ENCODE measurements at regions not wholly inside any gene's neighbourhood (a gene's known extent, or its start where the extent isn't known, plus 50 kb on each side); places are given as distances from the start of the nearest gene placed in this dataset.

DNA sequence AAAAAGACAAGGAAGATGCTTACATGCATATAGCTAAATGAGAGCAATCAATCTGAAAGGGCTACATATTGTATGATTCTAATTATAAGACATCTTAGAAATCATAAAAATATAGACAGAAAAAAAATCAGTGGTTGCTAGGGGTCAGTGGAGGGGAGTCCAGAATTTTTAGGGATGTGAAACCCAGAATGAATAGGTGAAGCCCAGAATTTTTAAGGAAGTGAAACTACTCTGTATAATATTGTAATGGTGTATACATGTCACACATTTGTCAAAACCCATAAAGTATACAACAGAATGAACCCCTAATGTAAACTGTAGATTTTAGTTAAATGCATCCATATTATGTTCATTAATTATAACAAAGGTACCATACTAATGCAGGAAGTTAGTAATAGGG lies 713.2 kb downstream of the FLRT2 start:
- H3K4me1 ChIP-seq (ENCODE audit: insufficient read depth, low read length, poor library complexity, severe bottlenecking) = no peaks in the 10 kb centered on the region
- H3K4me3 ChIP-seq (ENCODE audit: low read depth, low read length, poor library complexity, severe bottlenecking) = no peak overlapping the region
- POLR2A ChIA-PET (ENCODE audit: low non-redundant PET) = no interaction called here
- CTCF ChIA-PET = no interaction called here
- no TSS peak for BruUV-seq (replicated peaks)
- TF ChIP-seq EZH2 (IDR thresholded peaks at IDR 0.05; ENCODE audit: borderline replicate concordance, low read depth, low read length, poor library complexity, severe bottlenecking) = no peak
- TF ChIP-seq, protein P1, sequence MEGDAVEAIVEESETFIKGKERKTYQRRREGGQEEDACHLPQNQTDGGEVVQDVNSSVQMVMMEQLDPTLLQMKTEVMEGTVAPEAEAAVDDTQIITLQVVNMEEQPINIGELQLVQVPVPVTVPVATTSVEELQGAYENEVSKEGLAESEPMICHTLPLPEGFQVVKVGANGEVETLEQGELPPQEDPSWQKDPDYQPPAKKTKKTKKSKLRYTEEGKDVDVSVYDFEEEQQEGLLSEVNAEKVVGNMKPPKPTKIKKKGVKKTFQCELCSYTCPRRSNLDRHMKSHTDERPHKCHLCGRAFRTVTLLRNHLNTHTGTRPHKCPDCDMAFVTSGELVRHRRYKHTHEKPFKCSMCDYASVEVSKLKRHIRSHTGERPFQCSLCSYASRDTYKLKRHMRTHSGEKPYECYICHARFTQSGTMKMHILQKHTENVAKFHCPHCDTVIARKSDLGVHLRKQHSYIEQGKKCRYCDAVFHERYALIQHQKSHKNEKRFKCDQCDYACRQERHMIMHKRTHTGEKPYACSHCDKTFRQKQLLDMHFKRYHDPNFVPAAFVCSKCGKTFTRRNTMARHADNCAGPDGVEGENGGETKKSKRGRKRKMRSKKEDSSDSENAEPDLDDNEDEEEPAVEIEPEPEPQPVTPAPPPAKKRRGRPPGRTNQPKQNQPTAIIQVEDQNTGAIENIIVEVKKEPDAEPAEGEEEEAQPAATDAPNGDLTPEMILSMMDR (conservative IDR thresholded peaks at IDR 0.05; ENCODE audit: low read depth, low read length) = no peak
- intact Hi-C loops (cut with micrococcal nuclease; ENCODE audit: unreplicated experiment) = no loop called here
- H3K36me3 ChIP-seq (ENCODE audit: insufficient read depth, low read length, poor library complexity, severe bottlenecking) = no peaks in the 10 kb centered on the region
- H3K27me3 ChIP-seq (replicated peaks; ENCODE audit: insufficient read depth, low read depth, low read length, poor library complexity) = no peaks in the 10 kb centered on the region
- no peak for DNase-seq (ENCODE audit: low spot score)
- no peak overlapping the region for H3K27ac ChIP-seq (ENCODE audit: low read depth, low read length, poor library complexity, severe bottlenecking)
- H3K9me3 ChIP-seq (ENCODE audit: low read depth, low read length, poor library complexity, severe bottlenecking) = no peaks in the 10 kb centered on the region

DNA sequence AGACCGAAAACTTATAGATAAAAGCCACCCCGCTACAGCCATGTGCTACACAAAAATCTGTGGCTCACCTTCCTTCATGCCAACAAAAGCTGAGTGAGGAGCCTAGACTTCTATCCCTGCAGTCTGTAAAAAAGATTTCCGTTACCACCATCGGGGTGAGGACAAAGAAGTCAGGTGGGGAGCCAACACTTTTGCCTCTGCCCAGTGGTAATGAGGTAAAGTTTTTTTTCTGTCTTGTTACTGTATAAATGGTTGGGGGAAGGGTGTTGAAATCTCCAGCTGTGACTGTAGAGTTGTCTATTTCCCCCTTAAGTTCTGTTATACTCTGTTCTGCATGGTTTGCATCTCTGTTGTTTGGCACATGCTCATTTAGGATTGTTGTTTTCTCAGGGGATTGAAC lies 707.8 kb downstream of the FLRT2 start:
- peaks cover 10% of the 10 kb centered on the region for H3K9me3 ChIP-seq (ENCODE audit: low read depth, low read length, poor library complexity, severe bottlenecking)
- H3K36me3 ChIP-seq (ENCODE audit: insufficient read depth, low read length, poor library complexity, severe bottlenecking) = no peaks in the 10 kb centered on the region
- POLR2A ChIA-PET (ENCODE audit: low non-redundant PET) = no interaction called here
- no TSS peak for BruUV-seq (replicated peaks)
- H3K27ac ChIP-seq (ENCODE audit: low read depth, low read length, poor library complexity, severe bottlenecking) = no peak overlapping the region
- H3K4me1 ChIP-seq (ENCODE audit: insufficient read depth, low read length, poor library complexity, severe bottlenecking) = no peaks in the 10 kb centered on the region
- intact Hi-C loops (cut with micrococcal nuclease; ENCODE audit: unreplicated experiment) = no loop called here
- H3K27me3 ChIP-seq (replicated peaks; ENCODE audit: insufficient read depth, low read depth, low read length, poor library complexity) = no peaks in the 10 kb centered on the region
- no peak for DNase-seq (ENCODE audit: low spot score)
- no peak for TF ChIP-seq EZH2 (IDR thresholded peaks at IDR 0.05; ENCODE audit: borderline replicate concordance, low read depth, low read length, poor library complexity, severe bottlenecking)
- TF ChIP-seq, protein P1 (conservative IDR thresholded peaks at IDR 0.05; ENCODE audit: low read depth, low read length) = no peak
- H3K4me3 ChIP-seq (ENCODE audit: low read depth, low read length, poor library complexity, severe bottlenecking) = no peak overlapping the region
- CTCF ChIA-PET = no interaction called here

GRCh38 chr14:86221755-86222154 lies 691.8 kb downstream of the FLRT2 start:
- BruUV-seq (replicated peaks) = no TSS peak
- intact Hi-C loops (cut with micrococcal nuclease; ENCODE audit: unreplicated experiment) = no loop called here
- Histone ChIP-seq H3K27ac (ENCODE audit: low read depth, low read length, poor library complexity, severe bottlenecking) (no peak overlapping the region), H3K36me3 (ENCODE audit: insufficient read depth, low read length, poor library complexity, severe bottlenecking) (no peaks in the 10 kb centered on the region), H3K9me3 (ENCODE audit: low read depth, low read length, poor library complexity, severe bottlenecking) (no peaks in the 10 kb centered on the region), H3K27me3 (replicated peaks; ENCODE audit: insufficient read depth, low read depth, low read length, poor library complexity) (no peaks in the 10 kb centered on the region), H3K4me1 (ENCODE audit: insufficient read depth, low read length, poor library complexity, severe bottlenecking) (no peaks in the 10 kb centered on the region), H3K4me3 (ENCODE audit: low read depth, low read length, poor library complexity, severe bottlenecking) (no peak overlapping the region)
- ChIA-PET CTCF (no interaction called here), POLR2A (ENCODE audit: low non-redundant PET) (interaction anchor here (0.6 kb wide), 1 partner anchor 1318 kb away, joined by 3 read pairs; no protein-coding TSS in a partner anchor)
- no peak for DNase-seq (ENCODE audit: low spot score)
- TF ChIP-seq, protein P1 (conservative IDR thresholded peaks at IDR 0.05; ENCODE audit: low read depth, low read length) = no peak
- TF ChIP-seq EZH2 (IDR thresholded peaks at IDR 0.05; ENCODE audit: borderline replicate concordance, low read depth, low read length, poor library complexity, severe bottlenecking) = no peak
